Cardiac muscle cell (in vitro differentiated cells and primary cell): ENCODE measurements at regions not wholly inside any gene's neighbourhood (a gene's known extent, or its start where the extent isn't known, plus 50 kb on each side); places are given as distances from the start of the nearest gene placed in this dataset.

Experiments
- DNase-seq, 2 donors: peaks; one replicate each; pipeline versions ENCODE4 v3.0.0 to v3.0.0-alpha.2; 2010 to 2017; ENCODE audit warnings: low read depth in 1 of 2, low spot score in 1 of 2
- H3K27ac ChIP-seq: fragments of 200-600 bp; sonication (generic); 2 replicates; pipeline ENCODE4 v1.5.1; 2016
- H3K27me3 ChIP-seq: fragments of 200-600 bp; sonication (generic); 2 replicates; pipeline ENCODE4 v1.6.0; 2016; ENCODE audit warnings: control low read depth
- H3K36me3 ChIP-seq: fragments of 200-600 bp; sonication (generic); 2 replicates; pipeline ENCODE4 v1.5.1; 2016; ENCODE audit warnings: control low read depth
- H3K4me1 ChIP-seq: fragments of 200-600 bp; sonication (generic); 2 replicates; pipeline ENCODE4 v1.8.1; 2017; ENCODE audit warnings: low read depth, mild to moderate bottlenecking, mixed run types
- H3K4me3 ChIP-seq: fragments of 200-600 bp; sonication (generic); 2 replicates; pipeline ENCODE4 v1.5.1; 2016; ENCODE audit warnings: mild to moderate bottlenecking
- H3K9me3 ChIP-seq: fragments of 200-600 bp; sonication (generic); 2 replicates; pipeline ENCODE4 v1.5.1; 2017; ENCODE audit warnings: low read depth, mild to moderate bottlenecking, control low read depth
- CTCF ChIP-seq: IDR thresholded peaks from 2 replicates; pipeline ENCODE4 v1.5.1; 2012; ENCODE audit warnings: low read depth, mild to moderate bottlenecking, low read length

GRCh38 chr7:36011588-36011965 is 141.5 kb upstream of the EEPD1 start:
- no peak for DNase-seq
- Histone ChIP-seq H3K4me3 (no peak overlapping the region), H3K36me3 (no peaks in the 10 kb centered on the region), H3K27ac (no peak overlapping the region), H3K27me3 (no peaks in the 10 kb centered on the region), H3K9me3 (no peaks in the 10 kb centered on the region), H3K4me1 (peaks cover 8% of the 10 kb centered on the region)
- no peak for TF ChIP-seq CTCF

- no peak overlapping the region for H3K4me3 ChIP-seq
- TF ChIP-seq CTCF, result no peak
- no peaks in the 10 kb centered on the region for H3K36me3 ChIP-seq
- H3K9me3 ChIP-seq, result no peaks in the 10 kb centered on the region
- H3K4me1 ChIP-seq, result peaks cover 8% of the 10 kb centered on the region
- no peaks in the 10 kb centered on the region for H3K27me3 ChIP-seq
- no peak overlapping the region for H3K27ac ChIP-seq
- DNase-seq, result no peak
Observed at GRCh38 chr7:36013246-36014014, 139.6 kb upstream of the EEPD1 start.

GRCh38 chr7:36014961-36015360 is 138.1 kb upstream of the EEPD1 start:
- no peak overlapping the region for H3K27ac ChIP-seq
- no peaks in the 10 kb centered on the region for H3K9me3 ChIP-seq
- no peak for DNase-seq
- no peaks in the 10 kb centered on the region for H3K27me3 ChIP-seq
- no peaks in the 10 kb centered on the region for H3K36me3 ChIP-seq
- TF ChIP-seq CTCF, result no peak
- no peak overlapping the region for H3K4me3 ChIP-seq
- peaks cover 8% of the 10 kb centered on the region for H3K4me1 ChIP-seq

- no peak for TF ChIP-seq CTCF
Observed at GRCh38 chr7:36015733-36016132, 137.3 kb upstream of the EEPD1 start.

GRCh38 chr7:36016648-36017047 is 136.4 kb upstream of the EEPD1 start:
- H3K27ac ChIP-seq, result no peak overlapping the region
- H3K4me3 ChIP-seq, result no peak overlapping the region
- H3K36me3 ChIP-seq, result no peaks in the 10 kb centered on the region
- no peaks in the 10 kb centered on the region for H3K27me3 ChIP-seq
- no peak for TF ChIP-seq CTCF
- DNase-seq, result no peak
- no peaks in the 10 kb centered on the region for H3K4me1 ChIP-seq
- H3K9me3 ChIP-seq, result no peaks in the 10 kb centered on the region

More at GRCh38 chr7:36015733-36016132, 137.3 kb upstream of the EEPD1 start:
- Histone ChIP-seq H3K4me3 (no peak overlapping the region), H3K4me1 (peaks cover 7% of the 10 kb centered on the region), H3K27me3 (no peaks in the 10 kb centered on the region), H3K9me3 (no peaks in the 10 kb centered on the region), H3K27ac (no peak overlapping the region), H3K36me3 (no peaks in the 10 kb centered on the region)
- DNase-seq, result no peak
